GM12878 (cell line): ENCODE measurements at regions not wholly inside any gene's neighbourhood (a gene's known extent, or its start where the extent isn't known, plus 50 kb on each side); places are given as distances from the start of the nearest gene placed in this dataset.

Experiments
- ASH2L ChIP-seq: fragments of 300-600, 200-600 bp; sonication (generic); IDR thresholded peaks from 2 replicates; pipeline ENCODE4 v1.6.1; 2017; ENCODE audit warnings: low read depth, mild to moderate bottlenecking, borderline replicate concordance
- EP300 ChIP-seq, 2 experiments: fragments of 150-350 bp in 1 of 2; IDR thresholded peaks; 2 replicates each; pipeline ENCODE4 v1.6.1; 2011 to 2012; ENCODE audit warnings: low read depth in 2 of 2, low read length in 2 of 2, borderline replicate concordance in 1 of 2, improper control_type of control experiment in 1 of 2, inconsistent platforms in 1 of 2; ENCODE audit not compliant: control insufficient read depth in 1 of 2
- POLR2A ChIP-seq: IDR thresholded peaks from 2 replicates; pipeline ENCODE4 v1.6.1; 2011; ENCODE audit warnings: low read depth, mild to moderate bottlenecking, low read length
- POLR2AphosphoS5 ChIP-seq: IDR thresholded peaks from 2 replicates; pipeline ENCODE4 v1.6.1; 2011; ENCODE audit warnings: mild to moderate bottlenecking, low read length, inconsistent platforms
- ZNF217 ChIP-seq: fragments of 450-650 bp; IDR thresholded peaks from 2 replicates; pipeline ENCODE4 v1.6.1; 2017; ENCODE audit warnings: antibody characterized with exemption, mild to moderate bottlenecking
- TF ChIP-seq, protein P1 (sequence below), 3 experiments: IDR thresholded peaks in 2 of 3; conservative IDR thresholded peaks in 1 of 3; 2 replicates each; pipeline ENCODE4 v1.5.1; 2011; ENCODE audit warnings: low read depth in 3 of 3, low read length in 3 of 3, mild to moderate bottlenecking in 3 of 3, control low read depth in 2 of 3, moderate library complexity in 2 of 3, inconsistent platforms in 1 of 3, mixed read lengths in 1 of 3; ENCODE audit not compliant: control insufficient read depth in 2 of 3, insufficient read depth in 1 of 3; ENCODE audit errors: extremely low read depth in 1 of 3
- TF ChIP-seq, protein P2 (sequence below): IDR thresholded peaks from 2 replicates; pipeline ENCODE4 v1.6.1; 2011; ENCODE audit warnings: mild to moderate bottlenecking, low read depth, low read length, moderate library complexity; ENCODE audit not compliant: insufficient replicate concordance
- TF ChIP-seq, protein P3 (sequence below): fragments of 150-350 bp; IDR thresholded peaks from 2 replicates; pipeline ENCODE4 v1.6.1; 2014; ENCODE audit warnings: mild to moderate bottlenecking, low read depth, low read length

DNA sequence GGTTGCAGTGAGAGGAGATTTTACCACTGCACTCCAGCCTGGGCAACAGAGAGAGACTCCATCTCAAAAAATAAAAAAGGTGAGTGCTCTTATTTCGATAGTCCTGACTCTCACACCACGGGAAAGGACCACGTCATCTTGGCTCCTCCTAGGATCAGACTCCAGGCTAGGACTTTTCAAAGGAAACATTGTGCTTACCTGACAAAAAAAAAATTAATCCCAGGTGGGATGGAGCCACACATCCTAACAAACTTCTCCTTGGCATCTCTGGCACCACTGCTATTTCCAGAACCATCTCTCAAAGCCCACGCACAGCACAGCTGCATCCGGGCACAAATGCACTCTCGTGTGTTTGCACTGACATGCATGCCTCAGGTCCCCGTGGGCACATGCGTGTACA, 262.4 kb downstream of the ENGASE start:
- TF ChIP-seq POLR2AphosphoS5, result no peak
- TF ChIP-seq, protein P1, sequence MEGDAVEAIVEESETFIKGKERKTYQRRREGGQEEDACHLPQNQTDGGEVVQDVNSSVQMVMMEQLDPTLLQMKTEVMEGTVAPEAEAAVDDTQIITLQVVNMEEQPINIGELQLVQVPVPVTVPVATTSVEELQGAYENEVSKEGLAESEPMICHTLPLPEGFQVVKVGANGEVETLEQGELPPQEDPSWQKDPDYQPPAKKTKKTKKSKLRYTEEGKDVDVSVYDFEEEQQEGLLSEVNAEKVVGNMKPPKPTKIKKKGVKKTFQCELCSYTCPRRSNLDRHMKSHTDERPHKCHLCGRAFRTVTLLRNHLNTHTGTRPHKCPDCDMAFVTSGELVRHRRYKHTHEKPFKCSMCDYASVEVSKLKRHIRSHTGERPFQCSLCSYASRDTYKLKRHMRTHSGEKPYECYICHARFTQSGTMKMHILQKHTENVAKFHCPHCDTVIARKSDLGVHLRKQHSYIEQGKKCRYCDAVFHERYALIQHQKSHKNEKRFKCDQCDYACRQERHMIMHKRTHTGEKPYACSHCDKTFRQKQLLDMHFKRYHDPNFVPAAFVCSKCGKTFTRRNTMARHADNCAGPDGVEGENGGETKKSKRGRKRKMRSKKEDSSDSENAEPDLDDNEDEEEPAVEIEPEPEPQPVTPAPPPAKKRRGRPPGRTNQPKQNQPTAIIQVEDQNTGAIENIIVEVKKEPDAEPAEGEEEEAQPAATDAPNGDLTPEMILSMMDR (IDR thresholded peaks at IDR 0.05 in 2 of 3, conservative IDR thresholded peaks at IDR 0.05 in 1 of 3; ENCODE audit: control insufficient read depth in 2 of 3, extremely low read depth in 1 of 3, insufficient read depth in 1 of 3, low read depth in 3 of 3, low read length in 3 of 3), result no peak
- TF ChIP-seq, protein P2, sequence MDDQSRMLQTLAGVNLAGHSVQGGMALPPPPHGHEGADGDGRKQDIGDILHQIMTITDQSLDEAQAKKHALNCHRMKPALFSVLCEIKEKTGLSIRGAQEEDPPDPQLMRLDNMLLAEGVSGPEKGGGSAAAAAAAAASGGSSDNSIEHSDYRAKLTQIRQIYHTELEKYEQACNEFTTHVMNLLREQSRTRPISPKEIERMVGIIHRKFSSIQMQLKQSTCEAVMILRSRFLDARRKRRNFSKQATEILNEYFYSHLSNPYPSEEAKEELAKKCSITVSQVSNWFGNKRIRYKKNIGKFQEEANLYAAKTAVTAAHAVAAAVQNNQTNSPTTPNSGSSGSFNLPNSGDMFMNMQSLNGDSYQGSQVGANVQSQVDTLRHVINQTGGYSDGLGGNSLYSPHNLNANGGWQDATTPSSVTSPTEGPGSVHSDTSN, result no peak
- TF ChIP-seq POLR2A, result no peak
- TF ChIP-seq, protein P3, sequence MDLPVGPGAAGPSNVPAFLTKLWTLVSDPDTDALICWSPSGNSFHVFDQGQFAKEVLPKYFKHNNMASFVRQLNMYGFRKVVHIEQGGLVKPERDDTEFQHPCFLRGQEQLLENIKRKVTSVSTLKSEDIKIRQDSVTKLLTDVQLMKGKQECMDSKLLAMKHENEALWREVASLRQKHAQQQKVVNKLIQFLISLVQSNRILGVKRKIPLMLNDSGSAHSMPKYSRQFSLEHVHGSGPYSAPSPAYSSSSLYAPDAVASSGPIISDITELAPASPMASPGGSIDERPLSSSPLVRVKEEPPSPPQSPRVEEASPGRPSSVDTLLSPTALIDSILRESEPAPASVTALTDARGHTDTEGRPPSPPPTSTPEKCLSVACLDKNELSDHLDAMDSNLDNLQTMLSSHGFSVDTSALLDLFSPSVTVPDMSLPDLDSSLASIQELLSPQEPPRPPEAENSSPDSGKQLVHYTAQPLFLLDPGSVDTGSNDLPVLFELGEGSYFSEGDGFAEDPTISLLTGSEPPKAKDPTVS, result no peak
- no peak for TF ChIP-seq ASH2L
- no peak for TF ChIP-seq ZNF217
- no peak for TF ChIP-seq EP300 (IDR thresholded peaks at IDR 0.05; ENCODE audit: borderline replicate concordance in 1 of 2, control insufficient read depth in 1 of 2, low read depth in 2 of 2, low read length in 2 of 2)
